Activated effector memory CD4-positive, alpha-beta T cell treated with Interleukin-2 at 50 U/mL for 16 hours (primary cell): ENCODE measurements at regions not wholly inside any gene's neighbourhood (a gene's known extent, or its start where the extent isn't known, plus 50 kb on each side); places are given as distances from the start of the nearest gene placed in this dataset.

Experiments
- DNase-seq: peaks from one replicate; pipeline ENCODE4 v3.0.0-alpha.2; 2020

DNA sequence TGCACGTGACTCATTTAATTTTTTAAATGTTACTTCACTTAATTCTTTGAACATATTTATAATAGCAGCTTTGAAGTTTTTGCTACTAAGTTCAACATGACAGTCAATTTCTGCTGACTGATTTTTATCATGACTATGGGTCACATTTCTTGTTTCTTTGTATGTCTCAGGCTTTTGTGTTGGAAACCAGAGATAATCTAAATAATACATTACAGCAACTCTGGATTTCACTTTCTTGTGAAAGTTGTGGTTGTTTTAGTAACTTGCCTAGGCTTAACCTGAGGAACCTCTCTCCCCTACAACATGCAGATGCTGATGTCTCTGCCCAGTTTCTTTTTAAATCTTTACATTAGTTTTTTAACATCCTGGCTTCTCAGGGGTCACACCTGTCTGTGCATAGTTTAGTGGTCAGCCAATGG lies 180.8 kb downstream of the CCDC71L start:
- no peak for DNase-seq

DNA sequence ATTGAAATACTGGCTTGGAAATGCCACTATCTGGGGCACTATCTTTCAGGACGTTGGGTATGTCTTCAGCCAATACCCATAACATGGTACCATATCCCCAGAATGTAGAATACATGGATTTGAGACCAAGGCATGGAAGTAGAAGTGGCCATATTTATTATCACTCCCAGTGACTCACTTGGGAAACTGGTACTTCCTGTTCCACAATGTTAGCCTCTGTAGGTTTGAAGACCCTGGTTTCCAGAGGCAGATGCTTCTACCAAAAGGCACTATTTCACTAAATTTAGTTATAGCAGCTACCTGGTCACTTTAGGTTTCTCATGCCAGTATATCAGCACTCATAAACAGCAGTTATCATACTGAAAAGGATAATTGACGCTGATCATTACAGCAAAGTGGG lies 184.2 kb downstream of the CCDC71L start:
- DNase-seq = no peak

DNA sequence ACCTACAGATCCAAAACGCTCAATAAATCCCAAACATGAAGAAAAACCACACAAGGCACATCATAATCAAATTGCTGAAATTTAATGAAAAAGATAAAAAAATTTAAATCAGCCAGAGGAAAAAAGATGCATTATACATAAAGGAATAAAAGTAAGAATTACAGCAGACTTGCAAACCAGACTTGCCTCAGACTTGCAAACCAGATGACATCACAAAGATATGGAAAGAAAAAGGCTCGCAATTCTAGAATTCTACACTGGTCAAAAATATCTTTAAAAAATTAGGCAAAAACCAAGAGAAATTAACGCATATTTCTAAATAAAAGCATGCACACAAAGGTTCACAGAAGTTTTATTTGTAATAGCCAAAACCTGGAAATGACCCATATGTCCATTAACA lies 188.0 kb upstream of the NAMPT start:
- no peak for DNase-seq

DNA sequence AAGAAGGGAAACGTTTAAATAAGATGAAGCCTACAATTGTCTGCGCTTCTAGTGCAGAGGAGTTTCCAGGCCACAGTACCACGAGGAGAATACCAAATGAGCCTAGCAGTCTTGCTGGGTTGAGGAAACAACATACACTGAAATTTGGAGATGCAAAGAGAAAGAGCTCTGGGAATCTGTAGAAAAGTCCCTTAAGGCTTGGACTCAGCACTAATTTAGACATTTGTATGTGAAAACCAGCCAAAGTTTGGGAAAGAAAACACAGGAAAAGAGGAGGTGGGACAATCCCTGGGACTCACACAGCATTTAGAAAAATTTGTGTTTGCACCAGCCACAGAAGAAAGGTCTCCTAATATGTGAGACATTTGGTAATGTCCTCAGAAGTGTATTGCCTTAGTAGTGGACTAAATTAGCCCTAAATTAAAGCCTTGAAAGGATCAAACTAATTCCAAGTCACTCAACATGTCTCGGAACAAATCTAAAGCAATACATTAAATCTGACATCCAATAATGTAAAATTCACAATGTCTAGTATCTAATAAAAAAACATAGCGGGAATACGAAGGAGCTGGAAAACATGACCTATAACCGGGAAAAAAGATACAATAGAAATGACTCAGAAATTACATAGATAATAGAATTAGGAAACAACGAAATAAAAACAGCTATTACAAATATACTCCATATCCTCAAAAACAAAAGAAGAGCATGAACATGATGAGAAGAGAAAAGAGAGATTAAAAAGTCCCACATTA lies 187.1 kb upstream of the NAMPT start:
- no peak for DNase-seq

DNA sequence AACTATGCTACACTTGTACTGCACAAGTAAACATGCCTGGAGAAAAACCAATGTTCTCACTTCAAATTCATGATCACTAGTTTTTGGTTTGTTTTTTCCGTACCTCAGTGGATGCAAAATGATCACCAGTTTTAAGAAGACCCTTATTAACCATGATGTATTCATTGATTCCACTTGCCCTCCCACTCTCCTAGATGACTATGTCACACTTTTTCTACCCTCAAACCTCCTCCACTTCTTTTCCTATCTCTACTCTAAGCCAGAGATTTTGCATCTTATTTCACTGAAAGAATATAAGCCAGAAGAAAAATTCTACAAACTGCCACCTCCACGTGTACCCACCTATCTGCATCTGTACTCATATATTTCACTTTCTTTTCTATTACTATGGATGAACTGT lies 186.2 kb upstream of the NAMPT start:
- DNase-seq = no peak

DNA sequence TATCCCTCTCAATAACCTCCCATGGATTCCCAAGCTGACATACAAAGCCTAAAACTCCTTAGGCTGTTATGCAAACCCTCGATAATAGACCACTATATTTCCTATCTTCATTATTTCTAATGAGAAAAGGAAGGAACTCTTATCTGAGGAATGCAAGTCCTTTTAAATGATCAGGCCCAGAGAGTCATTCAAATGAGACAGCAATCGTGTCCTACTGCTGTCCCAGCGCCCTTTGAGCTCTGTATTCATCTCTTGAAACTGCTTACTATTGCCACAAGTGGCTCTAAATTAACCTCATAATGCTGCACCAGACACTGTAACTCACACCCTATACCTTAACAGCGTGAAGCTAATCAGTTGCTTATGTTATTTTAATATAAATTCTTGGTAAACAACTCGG lies 182.1 kb upstream of the NAMPT start:
- no peak for DNase-seq

DNA sequence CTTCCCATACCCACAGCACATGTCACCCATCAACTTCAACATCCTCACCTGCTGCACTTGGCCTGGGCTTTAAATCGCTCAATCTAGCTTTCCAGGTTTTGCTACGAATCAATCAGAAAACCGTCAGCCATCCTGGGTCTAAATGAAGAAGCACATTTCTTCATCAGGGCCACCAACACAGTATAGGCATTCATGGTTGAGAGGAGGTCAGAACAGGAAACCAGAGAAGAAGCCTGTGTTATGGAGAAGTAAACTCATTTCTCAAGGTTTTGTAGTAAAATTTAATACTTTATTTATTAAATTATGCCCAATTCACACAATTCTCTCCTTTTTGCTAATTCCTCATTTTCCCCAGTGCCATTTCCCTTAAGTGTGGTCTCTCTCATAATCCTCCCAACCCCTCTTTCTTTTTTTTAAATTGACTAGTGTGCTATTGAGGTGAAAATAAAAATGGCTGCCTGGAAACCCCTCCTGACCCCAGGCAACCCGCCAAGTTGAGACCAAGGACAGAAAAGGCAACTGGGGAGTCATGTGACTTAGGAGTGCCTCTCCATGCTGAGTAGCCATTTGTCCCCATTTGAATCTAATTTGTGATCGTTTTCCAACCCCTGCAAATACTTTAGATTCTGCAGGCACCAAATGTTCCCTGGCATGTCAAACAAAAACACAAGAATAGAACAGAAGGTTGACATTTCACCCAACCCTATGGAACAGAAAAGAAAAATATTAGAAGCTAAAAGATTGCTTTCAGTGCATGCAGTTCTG lies 181.1 kb upstream of the NAMPT start:
- DNase-seq = no peak

DNA sequence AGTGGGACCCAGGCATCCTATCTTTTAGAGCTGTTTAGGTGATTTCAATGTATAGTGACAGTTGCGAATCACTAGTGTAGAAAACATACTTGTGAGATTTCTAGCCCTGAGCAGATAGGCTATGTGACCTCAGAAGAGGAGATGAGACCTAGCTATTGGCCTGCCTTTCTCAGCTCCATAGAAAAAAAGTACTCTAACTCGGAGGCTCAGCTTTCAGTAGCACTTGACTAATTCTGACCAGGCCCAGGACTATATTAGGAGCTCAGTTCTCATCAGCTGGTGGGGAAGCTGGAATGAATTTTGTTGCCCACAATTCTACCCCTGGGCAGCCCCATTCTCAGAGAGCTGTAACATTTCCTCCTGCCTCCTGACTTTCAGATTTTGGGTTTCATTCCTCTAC lies 179.9 kb upstream of the NAMPT start:
- DNase-seq = no peak

DNA sequence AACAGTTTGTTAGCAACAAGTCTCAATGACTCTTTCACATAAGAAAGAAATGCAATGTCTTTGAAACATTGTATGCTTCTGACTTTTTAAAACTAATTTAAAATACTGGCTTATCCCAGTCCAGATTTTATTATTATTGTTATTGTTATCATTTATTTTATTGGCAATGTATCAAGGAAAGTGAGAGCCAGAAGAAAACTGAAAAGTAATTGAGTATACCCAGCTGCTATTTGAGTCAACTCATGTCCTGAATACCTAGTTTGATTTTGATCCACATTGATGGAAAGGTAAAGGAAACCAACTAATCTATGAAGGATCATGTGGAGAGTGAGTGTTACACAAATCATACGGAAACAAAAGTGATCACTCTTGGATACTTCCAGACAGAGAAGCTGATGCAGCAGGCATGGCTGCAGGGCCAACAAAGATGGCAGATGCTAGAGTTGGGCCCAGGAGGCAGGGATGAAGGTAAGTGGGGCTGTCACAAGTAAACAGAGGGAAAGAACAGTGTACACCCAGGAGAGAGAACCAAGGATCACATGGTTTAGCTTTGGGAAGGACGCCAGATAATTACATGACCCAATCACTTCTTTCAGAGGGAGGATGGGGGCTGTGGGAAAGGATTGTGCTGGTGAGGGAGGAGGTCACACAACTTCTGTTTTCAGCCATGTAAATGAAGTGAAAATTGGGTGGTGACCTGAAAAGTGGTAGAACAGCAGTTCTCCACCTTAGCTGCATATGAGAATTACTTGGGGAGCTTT lies 179.2 kb upstream of the NAMPT start:
- no peak for DNase-seq

DNA sequence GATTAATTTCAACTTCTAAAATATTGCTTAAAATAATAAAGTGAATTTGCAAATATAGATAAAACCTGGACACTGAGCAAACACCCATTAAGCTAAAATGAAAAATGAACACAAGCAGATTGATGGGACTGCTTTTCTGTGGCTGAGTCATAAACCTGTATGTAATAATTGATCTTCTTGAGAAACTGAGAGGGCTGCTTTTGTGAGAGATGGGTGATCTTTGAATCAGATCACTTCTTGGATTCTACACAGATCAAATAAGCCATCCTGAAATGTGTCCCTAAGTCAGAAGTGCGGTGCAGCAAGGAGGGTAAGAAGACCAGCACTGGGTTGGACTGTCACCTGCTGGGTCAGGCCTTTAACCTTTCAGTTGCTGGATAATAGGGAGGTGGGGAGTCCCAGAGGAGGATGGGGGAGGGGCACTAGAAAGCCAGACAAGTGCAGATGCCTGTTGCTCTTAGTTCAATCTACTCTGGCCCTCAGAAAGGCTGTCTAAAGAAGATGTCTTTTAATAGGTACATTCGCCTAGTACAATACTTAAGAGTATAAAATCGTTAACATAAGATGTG lies 178.2 kb upstream of the NAMPT start:
- no peak for DNase-seq

DNA sequence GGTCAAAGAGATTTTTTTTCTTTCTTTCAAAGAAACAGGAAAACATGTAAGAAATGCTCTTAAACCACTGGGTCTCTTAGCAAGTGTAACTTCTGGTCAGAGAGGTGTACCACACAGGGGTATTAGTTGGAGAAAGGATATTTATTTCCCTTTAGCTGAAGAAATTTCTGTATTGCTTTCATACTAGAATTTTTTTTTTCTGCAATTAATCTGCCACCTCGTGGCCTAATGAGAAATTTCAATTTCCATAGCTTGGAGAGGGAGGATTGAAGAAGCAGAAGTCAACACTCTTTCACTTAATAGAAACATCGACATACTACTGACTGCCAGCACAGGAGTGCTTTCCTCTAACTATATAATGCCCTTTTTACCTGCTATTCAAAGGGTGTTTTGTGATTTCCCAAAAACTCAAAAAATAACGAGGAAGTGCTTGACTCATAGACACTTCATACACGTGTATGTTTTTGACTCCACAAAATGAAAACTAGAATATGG lies 177.6 kb upstream of the NAMPT start:
- DNase-seq = no peak

DNA sequence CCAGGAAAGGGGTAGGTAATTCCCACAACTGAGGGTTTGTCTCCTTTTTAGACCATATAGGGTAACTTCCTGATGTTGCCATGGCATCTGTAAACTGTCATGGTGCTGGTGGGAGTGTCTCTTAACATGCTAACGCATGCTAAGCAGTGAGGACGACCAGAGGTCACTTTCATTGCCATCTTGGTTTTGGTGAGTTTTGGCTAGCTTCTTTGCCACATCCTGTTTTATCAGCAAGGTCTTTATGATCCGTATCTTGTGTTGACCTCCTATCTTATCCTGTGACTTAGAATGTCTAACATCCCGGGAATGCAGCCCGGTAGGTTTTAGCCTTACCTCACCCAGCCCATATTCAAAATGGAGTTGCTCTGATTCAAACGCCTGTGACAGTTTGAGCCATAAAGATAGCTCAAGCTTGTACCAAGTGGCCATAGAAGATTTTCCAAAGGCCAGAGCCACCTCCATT lies 176.0 kb upstream of the NAMPT start:
- DNase-seq = no peak

DNA sequence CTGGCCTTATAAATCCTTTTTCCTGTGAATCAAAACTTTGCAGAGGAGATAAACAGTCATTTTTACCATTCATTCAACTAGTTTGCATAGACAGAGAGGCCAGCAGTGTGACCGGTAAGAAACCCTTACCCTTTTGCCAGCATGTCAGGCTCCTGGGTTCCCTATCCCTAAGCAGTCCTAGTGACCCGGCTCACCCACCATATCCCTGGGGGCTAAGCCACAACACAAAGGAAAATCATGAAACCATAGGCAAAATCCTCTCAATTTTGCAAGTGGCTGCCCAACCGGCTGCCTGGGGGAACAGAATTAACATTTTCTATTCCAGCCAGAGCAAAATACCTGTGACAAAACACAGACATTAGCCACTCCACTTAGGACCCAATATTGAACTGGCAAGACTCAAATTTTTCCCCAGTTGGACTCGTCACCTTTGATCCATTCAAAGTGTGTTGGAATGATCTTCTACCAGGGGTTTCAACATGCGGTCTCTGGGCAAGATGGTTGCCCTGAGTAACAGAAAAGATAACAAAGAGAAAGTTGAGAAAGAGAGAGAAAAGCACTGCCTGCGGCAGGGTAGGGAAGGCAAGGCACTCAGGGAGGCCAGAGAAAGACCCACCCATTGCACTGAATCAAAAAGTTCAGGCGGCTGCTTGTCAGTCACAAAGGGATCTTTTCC lies 174.8 kb upstream of the NAMPT start:
- no peak for DNase-seq

DNA sequence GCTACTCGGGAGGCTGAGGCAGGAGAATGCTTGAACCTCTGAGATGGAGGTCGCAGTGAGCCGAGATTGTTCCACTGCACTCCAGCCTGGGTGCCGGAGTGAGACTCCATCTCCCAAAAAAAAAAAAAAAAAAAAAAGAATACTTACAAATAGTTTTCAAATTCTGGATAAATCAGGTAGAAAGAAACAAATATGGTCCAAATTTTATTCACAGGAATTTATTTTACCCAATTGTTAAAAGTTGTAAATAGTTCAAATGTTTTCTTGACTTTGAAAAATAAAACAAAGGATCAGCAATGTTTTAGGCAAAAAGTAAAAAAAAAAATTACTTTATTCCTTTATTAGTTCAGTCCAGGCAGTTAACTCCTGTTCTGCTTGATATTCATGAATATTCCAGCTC lies 172.9 kb upstream of the NAMPT start:
- no peak for DNase-seq

DNA sequence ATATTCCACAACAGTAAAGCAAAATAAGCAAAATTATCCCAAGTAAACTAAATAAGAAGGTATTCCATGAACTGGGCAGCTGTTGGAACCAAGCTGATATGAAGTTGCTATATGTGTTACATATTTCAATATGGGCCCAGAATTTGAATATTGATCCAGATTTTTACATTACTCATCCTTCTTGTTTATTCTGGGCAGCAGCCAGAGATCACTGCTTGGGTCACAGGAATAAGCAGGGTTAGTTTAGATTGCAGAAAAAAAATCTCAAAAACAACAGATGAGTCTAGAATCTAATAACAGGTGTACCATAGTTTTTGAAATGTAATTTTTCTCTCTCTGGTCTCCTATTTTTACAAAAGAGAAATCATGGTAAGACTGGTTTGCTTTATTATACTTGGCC lies 171.5 kb upstream of the NAMPT start:
- no peak for DNase-seq

DNA sequence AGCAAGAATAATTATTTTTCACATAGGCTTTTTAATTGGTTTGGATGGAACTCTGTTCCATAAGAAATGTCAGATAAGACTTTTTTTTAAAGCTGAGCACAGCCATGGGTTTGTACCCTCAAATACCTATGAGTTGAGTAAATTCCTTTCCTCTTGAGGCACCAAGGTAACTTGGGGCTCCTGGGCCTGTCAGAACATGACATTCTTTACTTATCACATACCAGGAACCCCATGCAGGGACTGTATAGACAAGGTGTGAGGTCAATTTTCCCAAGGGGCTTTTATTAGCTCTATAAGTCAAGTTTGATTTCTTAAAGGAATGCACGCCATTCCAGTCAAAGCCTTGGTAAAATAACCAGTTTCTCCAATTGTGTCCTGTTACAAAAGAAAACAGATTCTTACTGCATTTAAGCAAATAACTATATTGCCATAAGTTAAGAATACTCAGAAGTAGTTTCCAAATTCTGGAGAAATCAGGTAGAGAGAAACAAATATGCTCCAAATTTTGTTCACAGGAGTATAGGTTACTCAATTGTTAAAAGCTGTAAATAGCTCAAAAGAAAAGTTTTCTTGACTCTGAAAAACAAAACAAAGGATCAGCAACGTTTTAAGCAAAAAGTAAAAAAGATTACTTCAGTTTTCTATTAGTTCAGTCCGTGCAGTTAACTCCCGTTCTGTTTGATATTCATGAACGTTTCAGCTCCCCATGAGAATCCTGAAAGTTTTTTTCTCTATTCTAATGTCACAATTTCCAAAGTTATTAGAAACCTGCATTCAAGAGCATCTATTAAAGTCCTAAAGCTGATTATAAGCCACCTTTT lies 167.5 kb upstream of the NAMPT start:
- DNase-seq = no peak

DNA sequence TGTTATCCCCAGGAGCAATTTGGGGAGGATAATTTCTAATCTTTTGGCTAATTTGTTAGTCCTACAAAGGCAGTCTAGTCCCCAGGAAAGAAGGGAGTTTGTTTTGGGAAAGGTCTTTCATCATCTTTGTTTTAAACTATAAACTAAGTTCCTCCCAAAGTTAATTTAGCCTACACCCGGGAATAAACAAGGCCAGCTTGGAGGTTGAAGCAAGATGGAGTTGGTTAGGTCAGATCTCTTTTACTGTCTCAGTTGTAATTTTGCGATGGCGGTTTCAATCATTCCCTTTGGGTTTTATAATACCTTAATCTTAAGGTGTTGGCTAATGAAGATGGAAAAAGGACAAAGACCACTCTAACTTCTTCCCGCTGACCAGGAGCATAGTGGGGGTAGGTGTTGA lies 166.4 kb upstream of the NAMPT start:
- DNase-seq = no peak

DNA sequence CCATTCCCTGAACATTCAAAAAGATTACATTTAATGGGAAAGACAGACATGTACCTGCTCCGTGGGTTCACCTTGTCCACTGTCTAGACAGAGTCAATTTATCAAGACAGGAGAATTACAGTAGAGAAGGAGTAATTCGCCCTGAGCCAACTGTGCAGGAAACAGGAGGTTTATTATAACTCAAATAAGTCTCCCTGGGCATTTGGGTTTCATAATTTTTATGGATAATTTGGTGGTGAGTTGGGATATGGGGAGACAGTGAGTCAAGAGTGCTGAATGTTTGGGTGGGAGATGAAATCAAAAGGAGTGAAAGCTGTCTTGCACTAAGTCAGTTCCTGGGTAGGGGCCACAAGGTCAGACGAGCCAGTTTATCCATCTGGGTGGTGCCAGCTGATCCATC lies 165.9 kb upstream of the NAMPT start:
- no peak for DNase-seq

DNA sequence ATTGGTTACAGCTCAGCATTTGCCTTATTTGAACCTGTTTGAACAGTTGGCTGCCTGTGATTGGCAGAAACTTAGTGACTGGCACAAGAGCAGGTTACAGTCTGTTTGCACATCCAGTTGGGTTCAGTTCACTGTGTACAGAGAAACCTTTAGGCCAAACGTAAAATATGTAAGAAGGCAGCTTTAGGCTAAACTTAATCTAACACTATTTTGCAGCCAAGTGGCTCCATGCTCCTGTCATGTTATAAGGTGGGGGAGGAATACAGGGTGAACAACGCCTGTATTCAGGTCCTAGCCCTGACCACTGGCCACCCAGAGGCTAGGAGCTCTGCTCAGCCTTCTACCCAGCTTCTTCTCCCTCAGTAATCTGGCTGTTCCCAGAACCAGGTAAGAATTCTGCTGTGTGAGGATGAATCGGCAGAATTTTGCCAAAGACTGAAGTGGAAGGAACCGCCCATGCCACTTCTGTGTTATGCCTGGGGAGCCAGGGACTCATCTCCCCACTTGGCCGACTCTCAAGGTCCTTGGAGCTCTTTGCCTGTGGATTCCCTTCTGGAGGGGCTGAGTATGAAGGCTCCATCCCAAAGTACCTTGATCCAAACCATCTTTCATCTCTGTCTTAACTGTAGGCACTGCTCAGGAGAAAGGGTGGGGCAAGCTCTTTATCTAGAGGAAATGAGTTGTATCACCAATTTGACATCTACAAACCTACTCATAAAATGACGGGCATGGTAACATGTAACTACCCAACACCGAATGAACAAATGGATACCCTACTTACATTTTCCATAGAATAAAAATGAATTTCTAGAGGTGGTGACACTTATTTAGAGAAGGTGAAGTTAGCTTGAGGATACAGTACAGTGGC lies 164.4 kb upstream of the NAMPT start:
- DNase-seq = no peak

DNA sequence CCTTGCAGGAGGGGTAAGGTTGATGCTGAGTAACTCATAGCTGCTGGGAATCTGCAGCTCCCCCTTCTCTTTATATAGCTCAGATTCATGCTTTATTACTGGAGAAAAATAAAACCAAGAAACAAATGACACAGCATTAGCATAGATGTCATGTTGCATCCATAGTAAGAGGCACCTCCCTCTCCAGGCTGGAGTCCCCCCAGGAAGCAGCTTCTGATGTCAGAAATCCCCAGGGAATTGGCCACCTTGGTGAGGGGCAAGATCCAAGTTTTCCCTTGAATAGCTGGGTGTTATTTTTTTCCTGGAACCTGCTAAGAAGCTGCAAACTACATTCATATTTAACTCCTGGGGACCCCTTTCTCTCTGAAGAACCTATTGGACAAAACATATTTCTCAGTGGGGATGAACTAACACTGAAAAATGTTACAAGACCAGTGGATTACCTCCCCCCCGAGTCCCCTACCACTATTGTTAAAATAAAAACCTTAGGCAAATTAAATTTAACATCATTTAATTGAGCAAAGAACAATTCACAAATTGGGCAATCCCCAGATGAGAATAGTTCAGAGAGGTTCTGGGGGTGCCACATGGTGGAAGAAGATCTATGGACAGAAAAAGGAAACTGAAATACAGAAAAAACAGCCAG lies 163.7 kb upstream of the NAMPT start:
- no peak for DNase-seq
